HG03342 (cell line): ENCODE measurements at regions not wholly inside any gene's neighbourhood (a gene's known extent, or its start where the extent isn't known, plus 50 kb on each side); places are given as distances from the start of the nearest gene placed in this dataset.

Experiments
- ATAC-seq: cut with Tn5 transposase; IDR thresholded peaks from one replicate; pipeline ENCODE4 v1.9.1; 2021; ENCODE audit warnings: mild to moderate bottlenecking, moderate library complexity; ENCODE audit not compliant: unreplicated experiment

DNA sequence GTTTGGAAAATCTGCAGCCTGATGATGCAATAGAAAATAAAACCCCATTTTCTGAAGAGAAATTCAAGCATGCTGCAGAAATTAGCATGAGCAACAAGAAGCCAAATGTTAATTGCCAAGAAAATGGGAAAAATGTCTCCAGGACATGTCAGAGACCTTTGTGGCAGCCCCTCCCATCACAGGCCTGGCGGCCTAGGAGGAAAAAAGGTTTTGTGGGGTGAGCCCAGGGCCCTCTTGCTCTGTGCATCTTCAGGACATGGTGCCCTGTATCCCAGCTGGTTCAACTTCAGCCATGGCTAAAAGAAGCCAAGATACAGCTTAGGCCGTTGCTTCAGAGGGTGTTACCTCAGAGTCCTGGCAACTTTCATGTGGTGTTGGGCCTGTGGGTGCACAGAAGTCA, 775.5 kb upstream of the SEL1L start:
- ATAC-seq: no peak

DNA sequence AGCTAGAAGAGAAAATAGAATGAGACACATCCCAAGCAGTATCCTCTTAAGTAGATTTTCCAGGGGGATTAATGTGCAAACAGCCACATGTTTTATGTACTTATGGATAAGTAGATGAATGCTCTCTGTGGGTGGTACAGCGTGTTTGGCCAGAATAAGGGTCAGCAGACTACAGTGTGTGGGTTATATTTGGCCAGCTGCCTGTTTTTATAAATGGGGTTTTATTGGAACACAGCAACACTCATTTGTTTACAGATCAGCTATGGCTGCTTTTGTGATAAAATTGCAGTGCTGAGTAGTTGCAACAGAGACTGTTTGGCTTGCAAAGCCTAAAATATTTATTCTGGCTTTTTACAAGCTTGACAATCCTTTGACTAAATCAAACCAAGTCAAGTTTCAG, 780.2 kb upstream of the SEL1L start:
- ATAC-seq: no peak

DNA sequence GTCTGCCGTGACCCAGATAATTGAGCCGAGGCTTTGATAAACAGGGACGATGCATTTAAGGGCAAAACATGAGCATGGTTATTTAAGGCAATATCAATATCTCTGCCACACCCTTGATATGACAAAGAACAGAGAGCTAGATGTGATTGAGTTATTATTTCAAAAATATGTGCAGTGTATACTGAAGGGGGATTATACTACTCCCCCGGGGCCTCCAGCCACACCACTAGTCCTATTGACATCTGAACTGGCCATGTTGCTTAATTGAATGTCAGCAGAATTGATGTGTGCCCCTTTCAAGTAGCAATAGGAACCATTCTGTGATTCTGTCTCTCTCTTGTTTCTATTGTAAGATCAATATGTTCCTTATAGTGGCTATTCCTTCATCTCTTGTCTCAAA, 794.8 kb upstream of the SEL1L start:
- ATAC-seq: no peak

DNA sequence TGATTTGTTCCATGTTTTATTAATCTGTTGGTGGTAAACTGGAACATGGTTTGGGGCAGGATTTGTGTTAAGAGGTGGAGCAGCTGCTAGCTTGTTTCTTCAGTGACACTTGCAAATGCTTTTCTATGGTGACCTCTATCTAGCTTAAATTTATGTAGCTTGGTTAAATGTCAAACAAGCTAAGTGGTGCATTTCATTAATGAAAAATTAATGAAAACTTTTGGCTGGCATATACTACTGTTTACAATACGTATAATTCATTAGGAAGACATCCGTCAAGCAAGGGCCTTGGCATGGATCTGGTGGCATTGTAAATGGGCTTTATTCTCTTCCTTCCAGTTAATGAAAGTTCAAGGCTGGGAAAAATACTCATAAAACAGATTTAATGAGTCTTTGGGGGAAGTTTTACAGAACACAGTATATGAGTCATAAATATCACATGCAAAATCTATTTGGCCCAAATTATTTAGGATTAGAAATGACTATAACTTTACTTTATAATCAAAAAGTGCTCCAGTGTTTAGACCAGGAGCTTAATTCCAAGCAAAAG, 807.7 kb upstream of the SEL1L start:
- ATAC-seq: no peak

DNA sequence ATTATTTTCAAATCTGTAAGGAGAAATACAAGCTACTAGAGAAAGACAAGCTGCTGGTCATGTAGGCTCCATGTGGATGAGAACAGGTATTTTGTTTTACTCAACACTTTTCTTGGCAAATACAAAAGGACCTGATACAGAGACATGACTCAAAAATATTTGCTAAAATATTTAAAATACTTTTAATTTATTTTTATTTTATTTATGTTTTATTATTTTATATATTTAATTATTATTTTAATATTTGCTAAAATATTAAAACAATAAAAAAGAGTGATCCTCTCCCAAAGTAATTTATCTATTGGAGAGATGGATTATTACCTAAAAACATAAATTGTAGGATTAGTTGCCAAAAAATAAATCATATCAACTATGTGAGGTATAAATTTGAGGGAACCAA, 808.9 kb upstream of the SEL1L start:
- no peak for ATAC-seq

DNA sequence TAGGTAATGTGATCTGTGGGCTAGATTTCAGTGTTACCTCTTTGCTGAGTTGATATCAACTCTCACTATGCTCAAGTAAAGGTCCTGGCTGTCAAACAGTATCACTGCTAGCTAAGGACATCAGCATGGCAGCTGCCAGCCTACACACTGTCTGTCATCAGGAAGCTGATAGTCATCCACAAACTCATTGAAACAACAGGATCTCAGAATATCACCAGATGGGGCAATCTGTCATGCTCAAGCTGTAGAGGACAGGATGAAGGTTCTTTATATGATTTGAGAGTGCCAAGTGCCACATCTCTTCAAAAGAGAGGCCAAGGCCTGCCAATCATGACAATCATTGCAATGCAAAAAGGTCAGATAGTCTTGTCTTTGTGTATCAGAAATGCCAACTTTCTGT, 811.5 kb upstream of the SEL1L start:
- no peak for ATAC-seq

DNA sequence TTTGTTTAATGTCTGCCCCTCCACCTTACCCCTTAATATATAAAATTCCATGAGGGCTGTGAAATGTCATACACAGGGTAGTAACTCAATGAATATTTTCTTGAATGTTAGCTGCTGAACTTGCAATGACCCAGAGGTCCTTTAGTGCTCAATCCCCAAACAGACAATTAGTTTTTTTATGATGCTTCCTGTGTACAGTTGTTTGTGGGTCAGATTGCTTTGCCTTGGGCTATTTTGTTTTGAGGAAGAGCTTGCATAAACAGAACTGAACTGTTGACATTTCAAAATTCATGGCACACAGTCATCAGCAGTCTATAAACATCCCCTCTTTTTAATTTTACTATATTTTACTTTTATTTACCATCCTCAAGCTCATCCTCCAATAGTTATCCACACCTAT, 820.5 kb upstream of the SEL1L start:
- no peak for ATAC-seq

DNA sequence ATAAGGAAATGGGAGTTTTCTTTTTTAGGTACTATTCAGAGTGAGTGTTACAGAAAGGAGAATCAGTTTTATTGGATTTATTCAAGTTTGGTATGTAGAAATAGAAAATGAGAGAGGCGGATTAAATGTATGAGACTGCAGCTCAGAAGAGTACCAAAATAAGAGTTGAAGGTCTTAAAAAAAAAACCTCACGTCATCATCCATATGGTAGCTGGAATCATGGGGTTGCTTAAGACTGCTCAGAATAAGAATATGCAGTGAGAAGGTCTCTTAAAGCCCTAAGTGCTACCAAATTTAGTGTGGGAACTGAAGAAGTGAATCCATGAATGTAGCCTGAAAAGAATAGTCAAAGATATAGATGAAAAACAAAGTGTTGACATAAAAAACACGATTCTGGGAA, 825.5 kb upstream of the SEL1L start:
- ATAC-seq: no peak

DNA sequence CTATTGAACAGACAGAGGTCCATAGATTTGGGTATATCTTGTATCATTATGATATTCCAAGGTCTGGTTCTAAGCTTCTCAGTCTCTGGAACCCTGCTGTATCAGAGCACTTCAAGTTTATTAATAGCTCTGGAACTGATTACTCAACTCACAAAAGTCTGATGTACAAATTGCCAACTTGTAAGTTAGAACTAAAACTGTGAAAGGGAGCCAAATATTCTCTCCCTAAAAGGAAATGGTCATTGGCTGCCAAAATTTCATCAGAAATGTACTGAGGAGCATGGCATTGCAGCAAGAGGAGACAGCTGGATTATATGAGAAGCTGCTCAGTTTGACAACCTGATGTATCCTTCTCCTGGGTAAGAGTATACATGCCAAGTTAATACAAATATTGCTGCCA, 828.8 kb upstream of the SEL1L start:
- no peak for ATAC-seq

DNA sequence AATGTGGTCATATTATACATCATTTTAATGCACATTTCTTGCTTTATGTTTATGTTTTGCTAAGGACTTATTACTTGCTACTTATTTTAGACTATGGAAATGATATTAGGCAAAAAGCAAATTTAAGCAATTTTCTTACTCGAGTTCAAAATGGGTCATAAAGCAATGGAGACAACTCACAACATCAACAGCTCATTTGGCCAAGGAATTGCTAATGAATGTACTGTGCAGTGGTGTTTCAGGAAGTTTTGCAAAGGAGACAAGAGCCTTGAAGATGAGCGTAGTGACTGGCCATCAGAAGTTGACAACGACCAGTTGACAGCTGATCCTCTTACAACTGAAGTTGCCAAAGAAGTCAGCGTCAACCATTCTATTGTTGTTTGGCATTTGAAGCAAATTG, 831.8 kb upstream of the SEL1L start:
- ATAC-seq: no peak

DNA sequence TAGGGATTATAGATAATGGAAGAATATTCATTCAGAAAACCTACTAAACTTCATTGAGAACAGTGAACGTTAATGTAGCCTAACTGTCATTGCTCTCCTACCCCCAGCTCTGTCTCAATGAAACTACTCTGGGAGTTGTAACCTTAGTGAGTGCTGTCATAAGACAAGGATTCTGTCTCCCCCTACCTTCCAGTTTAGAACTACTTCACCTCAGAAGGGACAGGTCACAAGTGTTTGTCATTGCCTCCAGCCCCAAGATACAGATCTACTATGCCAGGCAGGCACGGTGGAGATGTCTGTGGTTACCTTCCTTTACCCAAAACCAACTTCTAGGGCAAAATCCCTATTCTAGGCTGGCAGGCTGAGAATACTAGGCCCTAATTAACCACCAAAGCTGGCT, 833.1 kb upstream of the SEL1L start:
- ATAC-seq: no peak

DNA sequence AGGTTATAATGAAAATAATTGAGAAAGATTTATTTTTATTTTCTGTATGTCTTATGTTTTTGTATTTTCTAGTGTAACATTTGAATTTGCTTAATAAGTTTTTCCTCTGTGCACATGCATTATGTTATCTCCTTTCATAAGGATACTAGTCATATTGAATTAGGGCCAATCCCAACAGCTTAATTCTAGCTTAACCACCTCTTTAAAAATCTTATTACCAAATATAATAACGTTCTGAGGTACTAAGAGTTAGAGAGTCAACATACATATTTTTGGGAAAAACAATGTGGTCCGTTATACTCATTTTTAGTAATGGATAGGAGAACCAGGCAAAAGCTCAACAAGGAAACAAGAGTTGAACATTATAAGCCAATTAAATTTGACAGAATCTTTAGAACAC, 845.6 kb upstream of the SEL1L start:
- no peak for ATAC-seq

DNA sequence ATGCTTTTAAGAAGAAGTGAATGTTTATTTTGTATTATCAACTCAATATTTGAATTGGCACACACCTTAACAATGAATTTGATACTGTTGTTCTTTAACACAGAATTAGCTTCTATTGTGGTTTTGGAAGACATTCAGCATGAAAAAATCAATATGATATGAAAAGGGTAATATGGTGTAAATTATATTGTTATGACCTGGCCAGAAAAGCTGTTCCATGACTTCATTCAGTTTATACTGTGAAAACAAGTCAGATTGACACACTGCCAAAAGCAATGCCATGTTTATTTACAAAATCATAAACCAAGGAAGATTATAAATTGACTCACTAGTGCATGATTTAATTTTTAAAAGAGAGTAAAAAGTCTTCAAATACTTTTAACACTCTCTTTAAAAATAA, 851.4 kb upstream of the SEL1L start:
- no peak for ATAC-seq

DNA sequence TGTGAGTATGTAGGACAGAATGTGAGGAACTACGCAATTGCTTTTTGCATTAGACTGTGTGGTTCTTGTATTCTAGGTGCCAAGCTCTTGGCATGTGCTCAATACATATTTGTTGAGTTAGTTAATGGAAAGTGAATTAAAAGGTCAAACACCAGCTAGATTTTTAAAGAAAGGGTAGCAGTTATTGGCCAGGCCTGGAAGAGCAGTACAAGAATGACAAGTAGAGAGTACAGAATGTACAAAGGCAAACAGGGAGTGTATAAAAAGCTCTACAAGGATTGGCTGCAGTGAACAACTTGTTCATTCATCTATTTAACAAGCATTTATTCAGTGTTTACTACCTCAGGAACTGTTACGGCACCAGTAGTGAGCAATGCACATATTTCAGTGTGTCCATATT, 854.0 kb upstream of the SEL1L start:
- no peak for ATAC-seq

DNA sequence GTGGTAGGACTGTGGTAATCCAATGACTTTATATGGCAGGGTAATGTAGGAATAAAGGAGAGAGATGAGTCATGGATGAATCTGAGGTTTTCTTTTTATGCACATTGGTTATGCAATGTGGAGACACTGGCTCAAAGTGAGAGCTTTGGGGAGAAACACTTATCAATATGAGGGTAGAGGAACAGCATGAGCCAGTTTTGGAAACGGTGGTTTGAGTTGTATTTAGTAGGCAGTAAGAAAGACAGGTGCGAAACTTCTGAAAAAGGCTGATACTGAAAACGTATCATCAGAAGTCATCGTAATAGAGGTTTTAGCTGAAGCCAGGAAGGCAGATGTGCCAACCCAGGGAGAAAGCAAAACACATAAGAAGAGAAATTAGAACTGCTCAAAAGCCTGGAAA, 854.8 kb upstream of the SEL1L start:
- ATAC-seq: no peak

DNA sequence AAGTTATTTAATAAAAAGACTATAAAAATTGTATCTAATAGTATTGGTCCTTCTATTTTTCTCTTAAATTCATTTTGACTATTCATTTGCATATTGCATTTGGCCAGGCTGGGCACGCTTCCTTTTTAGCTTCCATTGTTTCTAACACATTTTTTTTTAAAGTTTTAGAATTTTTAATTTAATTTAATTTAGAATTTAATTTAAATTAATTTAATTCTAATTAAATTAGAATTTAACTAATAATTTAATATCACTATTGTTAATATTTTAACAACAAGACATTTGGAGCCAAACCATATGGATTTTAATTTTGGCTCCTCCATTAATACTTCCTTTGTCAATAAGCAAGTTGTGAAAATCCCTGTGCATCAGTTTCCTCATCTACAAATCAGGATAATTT, 856.9 kb upstream of the SEL1L start:
- no peak for ATAC-seq

DNA sequence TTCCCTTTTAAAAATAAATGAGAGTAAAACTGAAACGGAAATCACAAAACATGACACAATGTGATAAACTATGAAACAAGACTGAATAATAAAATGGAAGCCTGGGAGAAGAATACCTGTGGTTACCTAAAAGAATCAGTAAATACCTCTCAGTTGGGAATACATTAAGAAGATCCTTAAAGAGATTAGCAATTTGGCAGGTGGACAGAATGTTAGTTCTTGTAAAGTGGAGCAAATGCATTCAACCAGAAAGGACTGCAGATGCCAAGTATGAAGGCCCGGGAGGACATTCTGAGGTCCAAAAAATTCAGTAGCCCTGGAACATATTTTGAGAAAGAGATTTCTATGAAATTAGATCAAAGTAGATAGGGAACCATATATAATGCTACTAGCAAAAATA, 861.3 kb upstream of the SEL1L start:
- ATAC-seq: no peak

DNA sequence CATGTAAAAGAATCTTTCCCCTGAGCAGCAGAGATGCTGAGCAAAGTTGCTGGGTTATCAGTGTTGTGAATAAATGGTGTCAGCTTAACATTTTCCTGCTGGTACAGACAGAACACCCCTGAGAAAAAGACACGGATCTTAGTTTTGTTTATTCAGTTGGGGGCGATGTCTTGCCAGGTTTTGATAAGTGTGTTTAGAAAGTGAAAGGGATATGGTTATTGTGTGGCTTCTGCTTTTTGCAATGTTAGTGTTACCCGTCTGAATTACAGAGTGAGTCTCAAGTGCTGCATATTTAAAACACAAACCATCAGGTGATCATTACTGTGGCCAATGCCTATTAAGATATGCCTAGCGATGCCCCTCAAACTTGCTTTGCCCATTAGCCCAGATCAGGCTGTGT, 864.6 kb upstream of the SEL1L start:
- peak; percentile 69 for ATAC-seq

DNA sequence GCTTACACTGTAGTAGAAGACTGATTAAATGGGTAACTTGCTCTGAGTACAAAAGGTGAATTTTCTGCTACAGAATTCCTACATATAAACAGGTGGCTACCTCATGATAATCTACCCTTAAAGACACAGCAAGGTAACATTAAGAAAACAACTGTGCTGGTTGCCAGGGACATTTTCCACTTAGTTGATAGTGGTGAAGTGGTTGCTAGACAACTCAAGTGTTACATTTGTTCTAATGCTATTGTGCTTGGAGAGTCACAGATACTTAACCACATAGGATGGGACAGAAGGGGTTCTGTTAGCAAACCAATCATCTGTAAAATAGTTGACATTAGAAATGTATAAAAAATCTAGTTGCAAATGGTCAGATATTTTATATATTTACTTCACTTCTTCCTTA, 870.3 kb upstream of the SEL1L start:
- no peak for ATAC-seq

DNA sequence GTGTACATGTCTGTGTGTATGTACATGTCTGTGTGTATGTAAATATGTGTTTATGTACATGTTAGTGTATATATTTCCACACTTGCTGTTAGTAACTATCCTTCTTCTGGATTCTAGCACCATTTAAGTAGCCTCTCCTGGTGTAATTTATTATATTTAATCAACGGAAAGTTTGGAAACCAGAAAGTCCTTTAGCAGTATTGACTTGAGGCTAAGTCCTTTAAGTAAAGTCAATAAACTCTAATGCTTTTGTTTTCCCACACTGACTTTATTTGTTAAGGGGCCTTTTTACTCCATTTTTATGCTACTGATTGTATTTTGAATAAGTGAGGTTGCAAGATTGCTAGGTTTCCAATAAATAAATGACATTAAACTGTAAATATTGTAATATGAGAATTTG, 876.4 kb upstream of the SEL1L start:
- ATAC-seq: no peak

DNA sequence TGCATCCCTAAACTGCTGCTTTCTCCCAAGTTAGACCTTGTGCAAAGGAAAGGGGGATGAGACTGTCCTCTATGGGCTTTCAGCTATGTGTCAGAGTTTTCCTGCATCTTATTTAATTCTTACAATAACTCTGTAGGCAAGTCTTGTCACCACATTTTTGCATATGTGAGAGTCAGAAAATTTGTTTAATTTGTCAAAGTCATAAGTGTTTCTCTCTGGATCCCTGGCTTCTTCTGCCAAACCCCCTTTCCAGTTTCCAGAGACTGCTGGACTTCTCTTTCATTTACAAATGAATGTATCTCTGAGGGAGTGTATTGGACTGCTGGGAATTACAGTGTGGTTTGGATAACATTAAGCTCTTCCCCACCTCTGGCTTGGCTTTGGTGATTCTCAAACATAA, 877.6 kb upstream of the SEL1L start:
- ATAC-seq: no peak

DNA sequence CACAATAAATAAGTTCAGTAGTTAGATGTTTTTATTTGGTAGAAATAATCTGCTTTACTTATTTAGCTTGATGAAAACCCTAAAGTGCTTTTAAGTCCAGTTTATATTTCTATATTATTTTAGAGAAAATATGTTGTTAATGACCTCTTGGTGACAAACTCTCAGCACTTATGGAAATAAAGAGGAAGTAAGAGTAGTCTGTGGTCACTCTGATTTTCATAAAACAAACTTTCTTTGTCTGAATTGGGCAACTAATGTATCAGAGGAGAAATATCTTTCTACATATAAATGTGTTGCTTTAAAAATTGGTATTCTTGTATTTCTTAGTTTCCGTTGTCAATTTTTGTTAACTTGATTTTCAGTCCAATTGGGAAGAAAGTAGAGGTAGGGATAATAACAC, 878.9 kb upstream of the SEL1L start:
- ATAC-seq: peak; percentile 68

DNA sequence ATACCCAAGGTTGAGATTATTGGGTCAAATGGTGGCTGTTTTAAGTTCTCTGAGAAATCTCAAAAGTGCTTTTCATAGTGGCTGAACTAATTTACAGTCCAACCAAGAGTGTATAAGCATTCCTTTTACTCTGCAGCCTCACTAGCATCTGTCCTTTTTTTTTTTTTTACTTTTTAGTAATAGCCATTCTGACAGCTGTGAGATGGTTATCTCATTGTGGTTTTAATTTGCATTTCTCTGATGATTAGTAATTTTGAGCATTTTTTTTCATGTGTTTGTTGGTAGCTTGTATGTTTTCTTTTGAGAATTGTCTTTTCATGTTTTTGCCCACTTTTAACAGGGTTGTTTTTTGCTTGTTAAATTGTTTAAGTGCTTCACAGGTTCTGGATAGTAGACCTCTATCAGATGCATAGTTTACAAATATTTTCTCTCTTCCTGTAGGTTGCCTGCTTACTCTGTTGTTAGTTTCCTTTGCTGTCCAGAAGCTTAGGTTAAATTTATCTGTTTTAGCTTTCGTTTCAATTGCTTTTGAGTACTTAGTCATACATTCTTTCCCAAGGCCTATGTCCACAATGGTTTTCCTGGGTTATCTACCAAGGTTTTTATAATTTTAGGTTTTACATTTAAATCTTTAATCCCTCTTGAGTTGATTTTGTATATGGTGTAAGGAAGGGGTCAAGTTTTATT, 881.3 kb upstream of the SEL1L start:
- peak; percentile 69 for ATAC-seq
